Ovary (tissue), 3 donors: ENCODE measurements at regions not wholly inside any gene's neighbourhood (a gene's known extent, or its start where the extent isn't known, plus 50 kb on each side); places are given as distances from the start of the nearest gene placed in this dataset.
"Not testable (repeated sequence)": the region's sequence is repeated elsewhere in the genome, so short reads cannot be mapped to it uniquely, and the experiment has no call there.

Experiments
- EP300 ChIP-seq: sonication (generic); formaldehyde crosslinking; IDR thresholded peaks from one replicate; pipeline ENCODE4 v1.6.1; 2017; ENCODE audit warnings: antibody characterized with exemption
- POLR2A ChIP-seq: fragments of 450-650 bp; IDR thresholded peaks from one replicate; pipeline ENCODE4 v1.6.1; 2017; ENCODE audit warnings: antibody characterized with exemption, mild to moderate bottlenecking, moderate library complexity
- TF ChIP-seq, protein P1 (sequence below), 3 donors: fragments of 450-650 bp in 2 of 3; fragments of 200-600 bp in 1 of 3; IDR thresholded peaks; one replicate each; pipeline versions ENCODE4 v1.5.1 to v1.8.0; 2016 to 2022; ENCODE audit warnings: antibody characterized with exemption in 3 of 3, mild to moderate bottlenecking in 1 of 3
- donor health status: DM: no; HTN: no; CAD: no.

DNA sequence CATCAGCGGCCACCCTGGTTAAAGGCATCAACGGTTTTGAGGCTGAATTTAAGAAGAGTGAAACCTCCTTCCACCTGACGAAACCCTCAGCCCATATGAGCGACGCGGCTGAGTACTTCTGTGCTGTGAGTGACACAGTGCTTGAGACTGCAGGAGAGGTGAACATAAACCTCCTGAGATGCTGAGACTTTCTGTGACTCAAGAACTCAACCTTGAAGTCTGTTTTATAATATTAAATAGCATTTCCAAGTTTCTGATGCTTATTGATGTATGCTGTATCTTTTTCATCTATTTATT, 221.2 kb upstream of the OR4E1 start:
- not testable (repeated sequence) for TF ChIP-seq POLR2A, EP300
- TF ChIP-seq, protein P1, sequence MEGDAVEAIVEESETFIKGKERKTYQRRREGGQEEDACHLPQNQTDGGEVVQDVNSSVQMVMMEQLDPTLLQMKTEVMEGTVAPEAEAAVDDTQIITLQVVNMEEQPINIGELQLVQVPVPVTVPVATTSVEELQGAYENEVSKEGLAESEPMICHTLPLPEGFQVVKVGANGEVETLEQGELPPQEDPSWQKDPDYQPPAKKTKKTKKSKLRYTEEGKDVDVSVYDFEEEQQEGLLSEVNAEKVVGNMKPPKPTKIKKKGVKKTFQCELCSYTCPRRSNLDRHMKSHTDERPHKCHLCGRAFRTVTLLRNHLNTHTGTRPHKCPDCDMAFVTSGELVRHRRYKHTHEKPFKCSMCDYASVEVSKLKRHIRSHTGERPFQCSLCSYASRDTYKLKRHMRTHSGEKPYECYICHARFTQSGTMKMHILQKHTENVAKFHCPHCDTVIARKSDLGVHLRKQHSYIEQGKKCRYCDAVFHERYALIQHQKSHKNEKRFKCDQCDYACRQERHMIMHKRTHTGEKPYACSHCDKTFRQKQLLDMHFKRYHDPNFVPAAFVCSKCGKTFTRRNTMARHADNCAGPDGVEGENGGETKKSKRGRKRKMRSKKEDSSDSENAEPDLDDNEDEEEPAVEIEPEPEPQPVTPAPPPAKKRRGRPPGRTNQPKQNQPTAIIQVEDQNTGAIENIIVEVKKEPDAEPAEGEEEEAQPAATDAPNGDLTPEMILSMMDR (IDR thresholded peaks at IDR 0.05), result not testable (repeated sequence)
